IMR-90 (cell line): ENCODE measurements at regions not wholly inside any gene's neighbourhood (a gene's known extent, or its start where the extent isn't known, plus 50 kb on each side); places are given as distances from the start of the nearest gene placed in this dataset.
"Not testable (repeated sequence)": the region's sequence is repeated elsewhere in the genome, so short reads cannot be mapped to it uniquely, and the experiment has no call there.

ENCODE experiments used
- ATAC-seq: fragments of 200-7000 bp; cut with Tn5 transposase; 2 replicates; pipeline ENCODE4 v1.9.1; 2020; ENCODE audit warnings: low read depth, mild to moderate bottlenecking, moderate library complexity
- BruUV-seq: library from RNA; stranded (reverse); fragments of 400-500 nt; replicated peaks from 2 replicates; lab custom pipeline; 2021; lab: Mats Ljungman, UMichigan
- CTCF ChIA-PET: fragments of 300-600 bp; formaldehyde crosslinking; extraction: SDS; loops from one replicate; lab custom pipeline; 2021; ENCODE audit warnings: antibody characterized with exemption; lab: Yijun Ruan, JAX
- POLR2A ChIA-PET: fragments of 300-600 bp; sonication (Branson Sonifier 250); formaldehyde crosslinking; loops from one replicate; lab custom pipeline; 2022; ENCODE audit warnings: antibody characterized with exemption; ENCODE audit not compliant: unreplicated experiment; lab: Charles Lee
- DNase-seq: peaks from one replicate; pipeline ENCODE4 v3.0.0; 2013
- H2AFZ ChIP-seq: replicated peaks from 2 replicates; pipeline ENCODE3; 2013; ENCODE audit warnings: low read length, mild to moderate bottlenecking; ENCODE audit not compliant: poor library complexity
- H2AK5ac ChIP-seq: 2 replicates; pipeline ENCODE4 v1.6.1; 2013; ENCODE audit warnings: low read depth, low read length, inconsistent platforms
- H2AK9ac ChIP-seq: replicated peaks from 2 replicates; pipeline ENCODE3; 2013; ENCODE audit warnings: mild to moderate bottlenecking, low read depth, low read length, moderate library complexity; ENCODE audit not compliant: poor library complexity
- H2BK120ac ChIP-seq: 2 replicates; pipeline ENCODE4 v1.6.1; 2013; ENCODE audit warnings: low read depth, low read length, inconsistent platforms
- H2BK15ac ChIP-seq: 3 replicates; pipeline ENCODE4 v1.6.1; 2013; ENCODE audit warnings: low read depth, low read length, inconsistent platforms
- H2BK20ac ChIP-seq: 2 replicates; pipeline ENCODE4 v1.6.1; 2013; ENCODE audit warnings: low read depth, mild to moderate bottlenecking, inconsistent platforms, low read length, moderate library complexity
- H2BK5ac ChIP-seq: 2 replicates; pipeline ENCODE4 v1.6.1; 2013; ENCODE audit warnings: mild to moderate bottlenecking, low read depth, low read length, inconsistent platforms; ENCODE audit not compliant: poor library complexity, severe bottlenecking
- H3K14ac ChIP-seq: replicated peaks from 2 replicates; pipeline ENCODE4 v1.6.1; 2013; ENCODE audit warnings: low read depth, low read length, inconsistent platforms
- H3K18ac ChIP-seq: 2 replicates; pipeline ENCODE4 v1.6.1; 2013; ENCODE audit warnings: low read depth, low read length, control low read depth
- H3K23ac ChIP-seq: 2 replicates; pipeline ENCODE4 v1.6.1; 2013; ENCODE audit warnings: low read depth, low read length, inconsistent platforms
- H3K27ac ChIP-seq: 2 replicates; pipeline ENCODE4 v1.5.1; 2013; ENCODE audit warnings: mild to moderate bottlenecking, control low read depth, low read length; ENCODE audit not compliant: insufficient read depth
- H3K27me3 ChIP-seq: 2 replicates; pipeline ENCODE4 v1.6.1; 2013; ENCODE audit warnings: low read length; ENCODE audit not compliant: control insufficient read depth, insufficient read depth
- H3K36me3 ChIP-seq: 2 replicates; pipeline ENCODE4 v1.6.1; 2013; ENCODE audit warnings: low read length, mixed read lengths; ENCODE audit not compliant: control insufficient read depth, insufficient read depth
- H3K4ac ChIP-seq: 2 replicates; pipeline ENCODE4 v1.6.1; 2013; ENCODE audit warnings: low read depth, low read length, inconsistent platforms
- H3K4me1 ChIP-seq: 2 replicates; pipeline ENCODE4 v1.6.1; 2013; ENCODE audit warnings: low read length, mixed read lengths; ENCODE audit not compliant: control insufficient read depth, insufficient read depth
- H3K4me2 ChIP-seq: 2 replicates; pipeline ENCODE4 v1.6.1; 2013; ENCODE audit warnings: low read depth, mild to moderate bottlenecking, control low read depth, low read length, moderate library complexity
- H3K4me3 ChIP-seq: 2 replicates; pipeline ENCODE4 v1.5.1; 2013; ENCODE audit warnings: low read depth, mild to moderate bottlenecking, control low read depth, low read length, moderate library complexity; ENCODE audit not compliant: insufficient read depth
- H3K56ac ChIP-seq: 2 replicates; pipeline ENCODE4 v1.6.1; 2013; ENCODE audit warnings: low read length, inconsistent platforms; ENCODE audit not compliant: insufficient read depth; ENCODE audit errors: extremely low read depth
- H3K79me1 ChIP-seq, 2 experiments: 2 replicates each; pipeline ENCODE4 v1.6.1; 2013; ENCODE audit warnings: low read length in 2 of 2, inconsistent platforms in 1 of 2, low read depth in 1 of 2
- H3K9ac ChIP-seq: 2 replicates; pipeline ENCODE4 v1.6.1; 2013; ENCODE audit warnings: low read depth, low read length, control low read depth
- H3K9me1 ChIP-seq: 2 replicates; pipeline ENCODE4 v1.6.1; 2013; ENCODE audit warnings: low read length, inconsistent platforms; ENCODE audit not compliant: insufficient read depth
- H3K9me3 ChIP-seq: 2 replicates; pipeline ENCODE4 v1.6.1; 2013; ENCODE audit warnings: low read length; ENCODE audit not compliant: control insufficient read depth, insufficient read depth
- H4K20me1 ChIP-seq: 2 replicates; pipeline ENCODE4 v1.6.1; 2013; ENCODE audit warnings: low read length, inconsistent platforms; ENCODE audit not compliant: insufficient read depth
- H4K5ac ChIP-seq: 2 replicates; pipeline ENCODE4 v1.6.1; 2013; ENCODE audit warnings: mild to moderate bottlenecking, low read depth, low read length, control low read depth
- H4K8ac ChIP-seq, 2 experiments: 2 replicates each; pipeline ENCODE4 v1.6.1; 2013; ENCODE audit warnings: low read depth in 2 of 2, low read length in 2 of 2, control low read depth in 1 of 2, inconsistent platforms in 1 of 2
- H4K91ac ChIP-seq: 2 replicates; pipeline ENCODE4 v1.6.1; 2013; ENCODE audit warnings: low read depth, low read length, inconsistent platforms; ENCODE audit not compliant: insufficient read depth
- WGBS, 2 experiments: methylation state at CpG; one replicate each; pipeline versions ENCODE4 v1.1.5 to v1.1.7; 2013; ENCODE audit warnings: missing lambda C conversion rate in 2 of 2; ENCODE audit not compliant: insufficient read length in 1 of 2; ENCODE audit errors: extremely low coverage in 2 of 2; 5-methylcytosine and 5-hydroxymethylcytosine counted together
- dilution Hi-C: fragments of 300-500 bp; cut with HindIII; formaldehyde crosslinking; loops from one replicate; pipeline ENCODE4 v1.14.3; 2018; ENCODE audit warnings: low sequenced_read_pairs; ENCODE audit not compliant: unreplicated experiment
- in situ Hi-C: fragments of 300-500 bp; cut with MboI; formaldehyde crosslinking; loops from 3 replicates; pipeline ENCODE4 v1.14.3; 2019; ENCODE audit warnings: low sequenced_read_pairs, inconsistent platforms, mixed read lengths
- intact Hi-C: fragments of 100-400 bp; cut with micrococcal nuclease; formaldehyde crosslinking; loops from 2 replicates; pipeline ENCODE4 v1.10.0; 2022

DNA sequence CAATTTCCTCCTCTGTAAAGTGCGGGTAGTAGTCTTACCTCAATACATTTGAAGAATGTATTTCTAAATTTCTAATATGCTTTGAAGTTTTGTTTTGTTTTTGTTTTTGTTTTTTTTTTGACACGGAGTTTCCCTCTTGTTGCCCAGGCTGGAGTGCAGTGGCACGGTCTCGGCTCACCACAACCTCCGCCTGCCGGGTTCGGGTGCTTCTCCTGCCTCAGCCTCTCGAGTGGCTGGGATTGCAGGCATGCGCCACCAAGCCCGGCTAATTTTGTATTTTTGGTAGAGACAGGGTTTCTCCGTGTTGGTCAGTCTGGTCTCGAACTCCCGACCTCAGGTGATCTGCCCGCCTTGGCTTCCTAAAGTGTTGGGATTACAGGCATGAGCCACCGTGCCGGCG is 261.8 kb downstream of the RNF144A start:
- H2AFZ ChIP-seq, H2BK15ac ChIP-seq, H3K9me3 ChIP-seq, DNase-seq, H3K18ac ChIP-seq, H3K4ac ChIP-seq, H3K4me1 ChIP-seq, H3K27ac ChIP-seq, H3K36me3 ChIP-seq, H2AK5ac ChIP-seq, H3K27me3 ChIP-seq, H3K9ac ChIP-seq, H2BK5ac ChIP-seq, ATAC-seq, H4K91ac ChIP-seq, H4K20me1 ChIP-seq, H2BK120ac ChIP-seq, dilution Hi-C loops, intact Hi-C loops, H4K5ac ChIP-seq, H3K79me1 ChIP-seq, H3K14ac ChIP-seq, H2BK20ac ChIP-seq, BruUV-seq, CTCF ChIA-PET, H2AK9ac ChIP-seq, H3K4me2 ChIP-seq, H4K8ac ChIP-seq, H3K4me3 ChIP-seq, POLR2A ChIA-PET, in situ Hi-C loops, H3K9me1 ChIP-seq, H3K23ac ChIP-seq, H3K56ac ChIP-seq: not testable (repeated sequence)
- 87% methylated on average over 5 of the region's 17 CpGs; no CpG with 5 or more reads in 1 of the 2 experiments for WGBS, 2 experiments
